NAMALWA (cell line): ENCODE measurements at regions not wholly inside any gene's neighbourhood (a gene's known extent, or its start where the extent isn't known, plus 50 kb on each side); places are given as distances from the start of the nearest gene placed in this dataset.

ENCODE experiments used
- DNase-seq: peaks from one replicate; pipeline ENCODE4 v3.0.0-alpha.2; 2015; ENCODE audit warnings: low spot score

DNA sequence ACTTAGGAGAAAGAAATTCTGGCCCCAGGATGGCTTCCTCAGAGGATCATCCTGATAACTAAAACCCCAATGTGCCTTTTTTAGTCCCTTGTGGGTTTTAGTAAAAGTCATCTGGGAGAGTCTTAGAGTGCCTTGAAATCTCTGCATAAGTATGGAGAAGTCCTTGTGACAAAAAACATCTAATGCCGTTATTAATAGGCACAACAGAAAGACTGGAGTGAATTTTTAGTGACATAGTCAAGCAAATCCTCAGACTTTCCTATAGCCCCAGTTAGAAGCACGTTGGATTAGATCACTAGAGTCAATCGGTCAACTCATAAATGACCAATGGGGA lies 108.2 kb upstream of the MPDZ start:
- no peak for DNase-seq

GRCh38 chr9:13386935-13387733 lies 107.6 kb upstream of the MPDZ start:
- DNase-seq, result no peak

DNA sequence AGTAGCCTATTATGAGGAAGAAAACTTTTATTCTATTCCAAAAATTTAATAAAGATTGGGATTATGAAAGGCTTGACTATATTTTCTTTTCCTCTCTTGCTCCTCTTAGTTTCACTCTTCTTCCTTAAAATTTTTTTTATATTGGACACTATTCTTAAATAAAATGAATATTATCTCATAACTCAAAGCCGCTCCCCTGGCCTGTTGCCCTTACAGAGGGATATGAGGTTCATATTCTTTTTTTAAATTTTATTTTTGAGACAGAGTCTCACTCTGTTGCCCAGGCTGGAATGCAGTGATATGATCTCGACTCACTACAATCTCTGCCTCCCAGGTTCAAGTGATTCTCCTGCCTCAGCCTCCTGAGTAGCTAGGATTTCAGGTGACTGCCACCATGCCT lies 106.8 kb upstream of the MPDZ start:
- DNase-seq, result no peak

GRCh38 chr9:13383855-13384254 lies 104.4 kb upstream of the MPDZ start:
- no peak for DNase-seq

DNA sequence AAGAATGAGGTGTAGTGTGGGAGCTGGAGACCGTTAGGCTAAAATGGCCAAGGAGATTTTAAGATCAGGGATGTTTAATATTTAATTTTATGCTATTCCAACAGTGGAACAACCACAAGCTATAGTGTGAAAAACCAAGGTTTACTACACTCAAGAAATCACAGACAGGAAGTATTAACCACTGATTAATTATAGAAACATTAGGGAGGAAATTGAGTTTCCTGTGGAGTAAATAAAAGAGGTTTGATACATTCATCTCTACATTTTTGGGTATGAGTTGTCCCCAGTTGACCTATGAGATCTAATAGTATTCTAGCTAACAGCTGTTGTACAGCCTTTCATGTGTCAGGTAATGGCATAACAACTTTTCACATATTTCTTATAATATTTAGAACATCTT lies 103.7 kb upstream of the MPDZ start:
- no peak for DNase-seq

- DNase-seq, result no peak
Measured at GRCh38 chr9:13382595-13382994, 103.1 kb upstream of the MPDZ start.

DNA sequence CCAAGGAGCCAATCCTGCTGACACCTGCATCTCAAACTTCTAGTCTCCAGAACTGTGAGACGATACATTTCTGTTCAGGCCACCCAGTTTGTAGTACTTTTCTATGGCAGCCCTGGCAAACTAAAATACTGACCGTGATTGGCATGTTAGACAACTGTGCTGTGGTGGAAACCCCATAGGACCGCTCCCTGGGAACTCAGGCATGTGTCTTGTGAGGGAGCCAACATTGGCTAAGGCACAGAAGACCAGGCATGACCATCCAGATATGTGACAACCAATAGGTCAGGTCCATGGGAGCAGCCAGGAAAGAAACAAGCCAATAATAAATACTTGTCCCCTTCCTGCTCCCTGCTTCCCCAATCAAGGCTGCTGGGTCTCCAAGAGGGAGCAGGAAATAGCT lies 101.4 kb upstream of the MPDZ start:
- DNase-seq, result no peak

DNA sequence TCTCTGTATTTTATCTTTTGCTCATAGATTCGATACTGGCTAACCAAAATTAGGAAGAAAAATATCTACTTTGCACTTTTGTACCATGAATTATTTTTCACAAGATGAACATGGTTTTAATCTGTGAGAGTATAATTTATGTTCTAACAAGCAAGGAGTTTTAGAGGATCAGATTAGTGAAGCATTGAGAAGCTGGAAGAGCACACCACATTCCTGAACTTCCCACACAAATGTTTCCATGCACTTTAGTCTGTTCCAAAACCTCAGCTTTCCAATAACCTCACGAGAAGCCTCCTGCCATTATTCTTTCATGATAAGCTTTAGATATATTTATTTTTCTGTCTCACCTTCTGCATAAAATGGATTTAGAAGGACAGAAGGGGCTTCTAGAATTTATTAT lies 98.7 kb upstream of the MPDZ start:
- DNase-seq, result no peak

- DNase-seq, result no peak
Measured at GRCh38 chr9:13377171-13377925, 97.9 kb upstream of the MPDZ start.

DNA sequence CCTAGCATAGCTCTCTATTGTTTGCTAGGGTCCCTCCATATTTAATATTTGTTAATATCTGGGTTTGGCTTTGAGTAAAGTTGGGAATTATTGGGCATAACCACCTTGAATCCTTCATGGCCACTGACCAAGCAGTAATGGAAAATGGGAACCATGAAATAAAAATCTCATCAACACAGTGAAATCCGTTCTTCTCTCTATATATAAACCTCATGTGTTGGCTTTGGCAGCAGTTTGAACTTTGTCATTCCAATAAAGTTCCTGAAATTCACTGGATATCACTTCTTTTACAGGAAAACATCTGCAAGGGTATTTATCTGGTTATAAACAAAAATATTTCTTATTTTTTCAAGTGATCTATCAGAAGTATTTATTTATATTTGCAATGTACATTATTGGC lies 93.0 kb upstream of the MPDZ start:
- DNase-seq, result no peak

DNA sequence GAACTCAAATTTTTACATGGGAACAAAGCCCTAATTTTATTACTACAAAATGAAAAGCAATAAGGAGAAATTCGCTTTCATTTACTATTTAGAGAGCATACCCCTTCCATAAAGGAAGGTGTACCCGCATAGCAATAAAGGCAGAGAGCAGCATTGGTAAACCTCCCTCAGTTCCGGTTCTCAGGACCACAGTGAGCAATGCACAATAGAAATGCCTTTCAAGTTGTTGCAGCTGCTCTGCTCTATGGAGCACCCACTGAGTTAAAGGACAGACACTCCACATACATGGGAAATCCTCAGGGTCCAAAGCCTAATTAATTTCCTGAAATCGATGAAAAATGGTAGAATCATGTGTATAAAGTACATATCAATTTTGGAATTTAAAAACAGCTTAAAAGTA lies 89.9 kb upstream of the MPDZ start:
- DNase-seq, result no peak

GRCh38 chr9:13367784-13368183 lies 88.3 kb upstream of the MPDZ start:
- no peak for DNase-seq

DNA sequence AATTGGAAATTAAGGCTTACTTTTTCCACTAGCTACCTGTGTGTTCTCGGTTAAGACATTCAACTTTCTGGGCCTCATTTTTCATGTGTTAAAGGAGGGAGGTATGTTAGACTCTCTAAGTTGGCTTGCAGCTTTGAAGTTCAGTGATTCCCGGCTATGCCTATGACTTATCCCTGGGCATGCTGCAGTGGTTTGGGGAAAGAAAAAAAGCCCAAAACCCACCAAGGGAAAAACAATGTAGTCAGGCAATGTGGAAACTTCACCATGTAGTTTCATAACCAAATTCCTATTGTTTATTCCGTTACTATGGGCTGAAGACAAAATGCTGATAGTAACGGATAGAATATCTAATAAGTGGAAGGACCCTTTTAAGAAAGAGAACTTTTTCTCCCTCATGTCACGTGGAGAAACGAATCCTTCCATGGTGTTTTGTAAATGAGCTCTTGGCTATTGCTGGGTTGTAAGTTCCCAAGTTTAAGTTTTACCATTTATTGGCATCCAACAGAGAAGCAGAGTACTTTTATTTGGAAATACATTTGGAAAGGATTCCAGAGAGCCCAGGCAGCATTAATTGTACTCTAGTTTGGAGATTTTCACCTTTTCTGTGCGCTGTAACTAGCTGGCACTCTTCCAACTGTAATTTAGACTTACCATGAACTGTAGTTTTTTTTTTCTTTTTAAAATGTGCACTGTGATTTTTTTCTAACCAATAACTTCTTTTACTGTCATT lies 84.9 kb upstream of the MPDZ start:
- DNase-seq, result no peak

- no peak for DNase-seq
Measured at GRCh38 chr9:13361076-13361475, 81.6 kb upstream of the MPDZ start.

DNA sequence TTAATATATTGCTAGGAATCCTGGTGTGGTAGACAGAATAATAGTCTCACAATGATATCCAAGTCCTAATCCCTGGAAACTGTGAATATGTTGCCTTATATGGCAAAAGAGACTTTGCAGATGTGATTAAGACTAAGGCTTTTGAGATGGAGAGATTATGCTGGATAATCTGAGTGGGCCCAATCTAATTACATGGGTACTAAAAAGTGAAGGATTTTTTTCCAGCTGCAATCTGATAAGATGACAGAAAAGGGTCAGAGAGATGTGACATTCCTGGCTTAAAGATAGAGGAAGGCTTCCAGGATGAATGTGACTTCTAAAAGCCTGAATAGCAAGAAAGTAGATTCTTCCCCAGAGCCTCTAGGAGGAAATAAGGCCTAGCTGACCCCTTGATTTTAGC lies 80.7 kb upstream of the MPDZ start:
- DNase-seq, result no peak

- DNase-seq, result no peak
Measured at GRCh38 chr9:13358128-13358527, 78.6 kb upstream of the MPDZ start.

GRCh38 chr9:13354733-13355132 lies 75.2 kb upstream of the MPDZ start:
- DNase-seq, result no peak

GRCh38 chr9:13352451-13352979 lies 73.0 kb upstream of the MPDZ start:
- no peak for DNase-seq

DNA sequence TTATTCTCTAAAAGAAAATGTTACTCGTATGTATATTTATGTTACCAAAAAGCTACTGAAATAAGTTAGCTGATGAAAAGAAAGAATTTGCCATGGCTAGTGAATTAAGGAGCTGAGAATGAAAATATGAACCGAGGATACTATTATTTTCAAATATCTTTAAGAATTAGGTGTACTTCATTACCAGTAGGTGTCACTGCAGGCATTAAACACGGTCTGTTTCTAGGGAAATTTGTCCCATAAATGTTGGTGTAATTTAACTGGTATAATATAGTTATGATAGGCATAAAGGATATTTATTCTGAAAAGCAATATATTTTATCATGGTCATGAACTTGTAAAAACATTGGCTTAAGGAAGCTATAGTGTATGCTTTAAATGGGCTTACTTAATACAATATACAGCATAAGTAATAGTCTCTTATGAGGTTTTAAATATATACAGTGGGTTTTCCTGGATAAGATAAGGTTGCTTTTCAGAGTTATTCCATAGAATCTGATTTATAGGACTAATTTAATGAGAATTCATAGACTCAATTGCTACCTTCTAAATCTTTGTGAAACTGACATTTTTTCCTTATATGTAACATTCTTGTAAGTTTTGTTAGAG lies 72.4 kb upstream of the MPDZ start:
- DNase-seq, result peak; percentile 43

DNA sequence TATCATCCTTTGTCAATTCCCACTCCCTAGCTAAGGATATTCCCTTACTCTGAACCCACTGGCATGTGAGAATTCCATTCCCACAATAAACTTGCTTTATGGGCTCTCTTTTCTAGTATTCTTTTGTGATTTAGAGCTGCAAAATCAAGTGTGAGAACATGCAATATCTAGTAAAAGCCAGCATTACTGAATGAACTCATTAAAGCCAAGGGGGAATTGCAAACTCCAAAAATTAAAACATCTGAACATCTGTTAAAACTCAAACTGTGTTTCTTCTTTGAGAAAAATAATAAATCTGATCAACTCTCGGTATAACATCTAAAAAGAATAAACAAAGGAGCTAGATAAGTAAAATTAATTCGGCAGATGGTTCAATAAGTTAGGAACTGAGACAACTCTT lies 53.1 kb upstream of the MPDZ start:
- DNase-seq, result no peak

GRCh38 chr9:13331320-13331719 lies 51.8 kb upstream of the MPDZ start:
- DNase-seq, result no peak

DNA sequence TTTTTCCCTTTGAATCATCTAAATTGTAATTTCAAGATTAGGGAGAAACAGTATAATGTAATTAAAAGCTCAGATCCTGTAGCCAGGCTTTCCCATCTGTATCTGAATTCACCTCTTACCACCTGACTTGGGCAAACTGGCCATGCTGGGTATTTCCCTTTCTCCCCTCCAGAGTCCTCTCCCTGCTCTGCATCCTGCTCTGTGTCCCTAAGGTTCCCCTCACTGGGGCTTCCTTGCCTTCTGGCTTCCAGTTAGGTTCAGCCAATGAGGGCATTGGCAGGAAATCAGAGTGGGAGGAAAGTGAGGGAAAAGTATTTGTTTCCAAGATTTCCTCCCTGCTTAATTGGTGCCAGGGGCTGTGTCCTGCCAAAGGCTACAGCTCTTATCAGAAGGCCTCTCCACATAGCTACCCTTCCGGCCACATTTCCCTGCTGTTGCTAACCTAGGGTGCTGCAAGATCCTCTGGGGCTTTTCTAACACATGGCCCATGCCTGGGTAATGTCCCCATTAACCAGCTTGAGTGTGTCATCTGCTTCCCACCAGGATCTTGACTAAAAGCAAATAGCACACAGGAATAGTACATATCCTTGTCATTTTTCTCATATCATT lies 51.0 kb upstream of the MPDZ start:
- no peak for DNase-seq
